ENCODE measurements at regions not wholly inside any gene's neighbourhood (a gene's known extent, or its start where the extent isn't known, plus 50 kb on each side); places are given as distances from the start of the nearest gene placed in this dataset.
"Not testable (repeated sequence)": the region's sequence is repeated elsewhere in the genome, so short reads cannot be mapped to it uniquely, and the experiment has no call there.

DNA sequence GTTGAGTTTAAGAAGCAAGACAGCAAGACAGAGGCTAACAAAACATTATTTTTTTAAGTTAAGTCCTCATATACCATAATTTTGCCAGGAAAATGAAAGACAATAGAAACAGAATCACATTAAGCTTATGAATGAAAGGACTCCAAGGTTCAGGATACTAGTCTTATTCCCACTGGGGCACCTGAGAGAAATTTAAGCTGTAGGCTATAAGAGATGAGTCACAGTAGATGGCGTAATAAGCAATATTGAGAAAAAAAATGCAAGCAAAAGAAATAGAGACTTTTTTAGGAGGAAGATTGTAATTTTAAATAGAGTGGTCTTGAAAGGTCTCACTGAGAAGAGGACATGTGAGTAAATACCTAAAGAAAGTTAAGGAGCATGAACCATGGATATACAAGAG is 57.1 kb upstream of the KIF2B start:
- Histone ChIP-seq H3K9me3 (no peaks in the 10 kb centered on the region), H3K4me3 (no peak overlapping the region), H3K27ac (no peak overlapping the region), H3K27me3 (no peaks in the 10 kb centered on the region), H3K4me1 (no peaks in the 10 kb centered on the region), H3K36me3 (no peaks in the 10 kb centered on the region)
- DNase-seq: no peak
- intact Hi-C loops (cut with DNase I; ENCODE audit: low total_unique reads): no loop called here
- 87 to 94% (median 90%) methylated on average over 1 of the region's 1 CpG for WGBS, 5 donors
- TF ChIP-seq POLR2A (IDR thresholded peaks at IDR 0.05) (no peak), EP300 (IDR thresholded peaks at IDR 0.05) (no peak), POLR2AphosphoS5 (IDR thresholded peaks at IDR 0.05) (no peak)
- TF ChIP-seq, protein P1, sequence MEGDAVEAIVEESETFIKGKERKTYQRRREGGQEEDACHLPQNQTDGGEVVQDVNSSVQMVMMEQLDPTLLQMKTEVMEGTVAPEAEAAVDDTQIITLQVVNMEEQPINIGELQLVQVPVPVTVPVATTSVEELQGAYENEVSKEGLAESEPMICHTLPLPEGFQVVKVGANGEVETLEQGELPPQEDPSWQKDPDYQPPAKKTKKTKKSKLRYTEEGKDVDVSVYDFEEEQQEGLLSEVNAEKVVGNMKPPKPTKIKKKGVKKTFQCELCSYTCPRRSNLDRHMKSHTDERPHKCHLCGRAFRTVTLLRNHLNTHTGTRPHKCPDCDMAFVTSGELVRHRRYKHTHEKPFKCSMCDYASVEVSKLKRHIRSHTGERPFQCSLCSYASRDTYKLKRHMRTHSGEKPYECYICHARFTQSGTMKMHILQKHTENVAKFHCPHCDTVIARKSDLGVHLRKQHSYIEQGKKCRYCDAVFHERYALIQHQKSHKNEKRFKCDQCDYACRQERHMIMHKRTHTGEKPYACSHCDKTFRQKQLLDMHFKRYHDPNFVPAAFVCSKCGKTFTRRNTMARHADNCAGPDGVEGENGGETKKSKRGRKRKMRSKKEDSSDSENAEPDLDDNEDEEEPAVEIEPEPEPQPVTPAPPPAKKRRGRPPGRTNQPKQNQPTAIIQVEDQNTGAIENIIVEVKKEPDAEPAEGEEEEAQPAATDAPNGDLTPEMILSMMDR (IDR thresholded peaks at IDR 0.05): no peak

DNA sequence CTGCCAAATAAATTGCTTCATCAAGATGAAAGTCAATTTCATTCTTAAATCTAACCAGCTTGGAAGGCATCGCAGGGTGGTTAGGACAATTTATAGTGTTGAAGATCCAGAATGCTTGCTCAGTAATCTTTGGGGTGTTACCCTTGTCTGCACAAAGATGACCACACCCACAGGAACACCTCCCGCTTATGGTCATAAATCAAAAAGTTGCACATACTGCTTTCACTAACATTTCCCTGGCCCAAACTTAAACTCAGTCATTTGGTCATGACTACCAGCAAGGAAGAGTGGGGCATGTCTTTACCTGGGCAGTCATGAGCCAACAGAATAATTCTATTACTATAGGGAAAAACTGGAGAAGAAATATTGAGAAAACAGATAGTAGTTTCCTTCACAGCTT is 57.6 kb upstream of the KIF2B start:
- Histone ChIP-seq H3K27ac (no peak overlapping the region), H3K9me3 (no peaks in the 10 kb centered on the region), H3K4me1 (no peaks in the 10 kb centered on the region), H3K36me3 (no peaks in the 10 kb centered on the region), H3K27me3 (no peaks in the 10 kb centered on the region), H3K4me3 (no peak overlapping the region)
- DNase-seq: no peak
- TF ChIP-seq POLR2A (IDR thresholded peaks at IDR 0.05) (no peak), EP300 (IDR thresholded peaks at IDR 0.05) (no peak), POLR2AphosphoS5 (IDR thresholded peaks at IDR 0.05) (no peak)
- TF ChIP-seq, protein P1 (IDR thresholded peaks at IDR 0.05): no peak
- intact Hi-C loops (cut with DNase I; ENCODE audit: low total_unique reads): no loop called here
- 86 to 94% (median 91%) methylated on average over 2 of the region's 2 CpGs for WGBS, 5 donors

DNA sequence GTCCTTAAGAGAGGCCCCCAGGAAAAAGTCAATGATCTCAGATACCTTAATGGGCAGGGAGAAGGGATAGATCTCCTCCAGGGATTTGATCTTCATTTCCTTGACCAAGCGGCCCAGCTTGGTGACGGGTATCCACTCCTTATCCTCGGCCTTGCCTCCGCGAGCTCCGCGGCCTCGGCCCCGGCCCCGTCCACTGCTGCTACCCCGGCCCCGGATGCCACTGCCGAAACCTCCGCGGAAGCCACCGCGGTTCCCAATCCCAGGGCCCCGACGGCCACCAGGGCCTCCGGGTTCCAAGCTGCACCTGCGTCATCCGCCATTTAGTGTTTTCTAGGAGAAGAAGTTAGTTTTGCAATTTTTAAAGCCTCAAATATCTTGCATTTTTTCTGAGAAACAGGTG is 65.2 kb upstream of the KIF2B start:
- 96 to 97% (median 97%) methylated on average over 22 of the region's 22 CpGs for WGBS, 5 donors

DNA sequence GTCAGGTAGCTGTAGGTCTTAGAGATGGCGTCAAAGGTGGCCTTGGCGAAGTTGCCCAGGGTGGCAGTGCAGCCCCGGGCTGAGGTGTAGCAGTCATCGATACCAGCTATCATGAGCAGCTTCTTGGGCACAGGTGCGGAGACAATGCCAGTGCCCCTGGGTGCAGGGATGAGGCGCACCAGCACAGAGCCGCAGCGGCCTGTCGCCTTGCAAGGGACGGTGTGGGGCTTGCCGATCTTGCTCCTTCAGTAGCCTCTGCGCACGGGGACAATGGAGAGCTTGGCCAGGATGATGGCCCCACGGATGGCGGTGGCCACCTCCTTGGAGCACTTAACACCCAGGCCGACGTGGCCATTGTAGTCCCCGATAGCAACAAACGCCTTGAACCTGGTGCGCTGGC is 65.6 kb upstream of the KIF2B start:
- intact Hi-C loops (cut with DNase I; ENCODE audit: low total_unique reads); DNase-seq: not testable (repeated sequence)
- WGBS, 5 donors: 91 to 98% (median 97%) methylated on average over 10 to 20 of the region's 20 CpGs

More for the DNA sequence above, 65.2 kb upstream of the KIF2B start:
- Histone ChIP-seq H3K4me3 (no peak overlapping the region), H3K9me3 (peaks cover 0 to 15% (median 5%) of the 10 kb centered on the region in 4 donors), H3K4me1 (no peaks in the 10 kb centered on the region), H3K36me3 (no peaks in the 10 kb centered on the region), H3K27me3 (no peaks in the 10 kb centered on the region), H3K27ac (no peak overlapping the region)
- TF ChIP-seq POLR2AphosphoS5 (IDR thresholded peaks at IDR 0.05): no peak
- TF ChIP-seq POLR2A (IDR thresholded peaks at IDR 0.05): no peak
- no peak for TF ChIP-seq EP300 (IDR thresholded peaks at IDR 0.05)
- TF ChIP-seq, protein P1 (IDR thresholded peaks at IDR 0.05): no peak
- DNase-seq: no peak
- intact Hi-C loops (cut with DNase I; ENCODE audit: low total_unique reads): no loop called here

DNA sequence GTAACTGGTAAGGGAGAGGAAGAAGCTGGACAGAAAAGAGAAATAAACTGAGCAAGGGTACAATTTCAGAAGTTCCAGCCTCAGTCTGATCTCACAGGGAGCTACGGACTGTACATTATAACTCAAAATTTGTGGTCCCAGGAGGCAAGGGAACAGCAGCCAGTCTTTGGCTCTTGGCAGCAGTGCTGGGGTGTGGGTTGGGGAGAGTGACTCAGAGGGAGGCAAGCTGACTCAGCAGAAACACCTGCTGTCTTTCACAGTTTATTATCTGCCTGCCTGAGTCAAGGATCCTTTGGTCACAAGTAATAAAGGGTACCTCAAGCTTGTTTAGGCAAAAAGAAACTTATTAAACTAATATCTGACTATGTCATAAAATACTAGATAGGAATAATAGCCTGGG is 73.5 kb upstream of the KIF2B start:
- WGBS, 5 donors: 76 to 92% (median 80%) methylated on average over 1 of the region's 1 CpG
- H3K4me3 ChIP-seq: no peak overlapping the region
- DNase-seq: peak in 1 of 2 donors; percentile 10
- H3K9me3 ChIP-seq: peaks cover 0 to 5% (median 2%) of the 10 kb centered on the region in 4 donors
- H3K36me3 ChIP-seq: no peaks in the 10 kb centered on the region
- intact Hi-C loops (cut with DNase I; ENCODE audit: low total_unique reads): no loop called here
- TF ChIP-seq POLR2AphosphoS5 (IDR thresholded peaks at IDR 0.05) (no peak), POLR2A (IDR thresholded peaks at IDR 0.05) (no peak), EP300 (IDR thresholded peaks at IDR 0.05) (no peak)
- H3K4me1 ChIP-seq: no peaks in the 10 kb centered on the region
- H3K27ac ChIP-seq: no peak overlapping the region
- no peaks in the 10 kb centered on the region for H3K27me3 ChIP-seq

More for the DNA sequence above, 65.6 kb upstream of the KIF2B start:
- H3K36me3 ChIP-seq, H3K27ac ChIP-seq, H3K4me3 ChIP-seq, H3K27me3 ChIP-seq, H3K4me1 ChIP-seq: not testable (repeated sequence)
- peaks cover 0 to 15% (median 5%) of the 10 kb centered on the region in 4 donors for H3K9me3 ChIP-seq

DNA sequence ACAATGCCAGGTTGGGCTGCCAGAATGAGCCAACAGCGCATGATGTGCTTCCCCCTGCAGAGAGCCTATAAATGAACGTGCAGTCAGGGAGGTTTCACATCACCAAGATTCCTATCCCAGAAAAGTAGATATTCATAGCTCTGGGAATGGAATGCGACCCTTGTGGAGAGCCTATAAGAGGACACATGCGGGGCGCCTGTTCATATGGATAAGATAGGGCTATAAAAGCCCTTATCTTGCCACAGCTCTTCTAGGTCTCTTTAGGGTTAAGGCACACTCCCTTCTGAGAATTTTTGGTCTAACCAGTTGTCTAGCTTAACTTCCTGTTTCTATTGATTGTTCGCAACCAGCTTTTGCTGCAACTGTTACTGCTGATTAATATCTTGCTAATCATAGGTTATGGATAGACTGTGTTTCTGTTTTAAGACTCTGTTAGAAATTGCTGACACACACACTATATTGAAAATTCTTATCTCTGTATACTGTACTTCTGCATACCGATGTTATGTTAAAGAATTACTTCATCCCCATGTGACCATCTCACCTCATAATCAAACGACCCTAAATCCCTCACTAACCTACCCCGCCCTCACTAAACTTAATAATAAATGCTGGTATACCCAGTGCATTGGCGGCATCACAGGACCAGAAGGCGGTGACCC is 74.4 kb upstream of the KIF2B start:
- H3K36me3 ChIP-seq; H3K4me3 ChIP-seq; H3K9me3 ChIP-seq; H3K27ac ChIP-seq; intact Hi-C loops (cut with DNase I; ENCODE audit: low total_unique reads); H3K4me1 ChIP-seq; H3K27me3 ChIP-seq; DNase-seq: not testable (repeated sequence)
- 49 to 64% (median 55%) methylated on average over 11 of the region's 11 CpGs for WGBS, 5 donors

Measured in stomach (tissue), 8 donors.